MM.1S (cell line): ENCODE measurements at regions not wholly inside any gene's neighbourhood (a gene's known extent, or its start where the extent isn't known, plus 50 kb on each side); places are given as distances from the start of the nearest gene placed in this dataset.

Experiments
- DNase-seq: peaks from one replicate; pipeline ENCODE4 v3.0.0-alpha.2; 2015
- H2AFZ ChIP-seq: fragments of 300-600 bp; sonication (generic); 2 replicates; pipeline ENCODE4 v1.6.0; 2016; ENCODE audit warnings: antibody characterized with exemption, low read length
- H3F3A ChIP-seq: fragments of 300-600 bp; sonication (generic); 2 replicates; pipeline ENCODE4 v1.6.1; 2016; ENCODE audit warnings: mild to moderate bottlenecking, antibody characterized with exemption, low read length, moderate library complexity, mixed read lengths; ENCODE audit not compliant: insufficient read depth
- H3K27ac ChIP-seq: fragments of 300-600 bp; sonication (generic); 2 replicates; pipeline ENCODE4 v1.5.1; 2016; ENCODE audit warnings: mild to moderate bottlenecking, low read length
- H3K27me3 ChIP-seq: fragments of 300-600 bp; sonication (generic); replicated peaks from 2 replicates; pipeline ENCODE4 v1.6.0; 2016; ENCODE audit warnings: low read length; ENCODE audit not compliant: insufficient read depth
- H3K36me3 ChIP-seq: fragments of 300-600 bp; sonication (generic); replicated peaks from 2 replicates; pipeline ENCODE4 v1.6.1; 2016; ENCODE audit warnings: mild to moderate bottlenecking, low read length, mixed read lengths; ENCODE audit not compliant: insufficient read depth
- H3K4me1 ChIP-seq: fragments of 300-600 bp; sonication (generic); 2 replicates; pipeline ENCODE4 v1.6.1; 2016; ENCODE audit warnings: low read length, mixed read lengths
- H3K4me2 ChIP-seq: fragments of 300-600 bp; sonication (generic); 2 replicates; pipeline ENCODE4 v1.6.0; 2016; ENCODE audit warnings: low read depth, low read length
- H3K4me3 ChIP-seq: fragments of 300-600 bp; sonication (generic); 2 replicates; pipeline ENCODE4 v1.5.1; 2016; ENCODE audit warnings: low read length, mixed read lengths
- H3K79me2 ChIP-seq: fragments of 300-600 bp; sonication (generic); 2 replicates; pipeline ENCODE4 v1.6.1; 2016; ENCODE audit warnings: mixed run types, low read length, mixed read lengths
- H3K9ac ChIP-seq: fragments of 300-600 bp; sonication (generic); 2 replicates; pipeline ENCODE4 v1.6.1; 2016; ENCODE audit warnings: low read length, mixed read lengths
- H3K9me2 ChIP-seq: fragments of 300-600 bp; sonication (generic); replicated peaks from 2 replicates; pipeline ENCODE4 v1.6.1; 2016; ENCODE audit warnings: mild to moderate bottlenecking, low read length, mixed read lengths; ENCODE audit not compliant: insufficient read depth
- H3K9me3 ChIP-seq: fragments of 300-600 bp; sonication (generic); replicated peaks from 2 replicates; pipeline ENCODE4 v1.6.1; 2016; ENCODE audit warnings: mild to moderate bottlenecking, low read length, mixed read lengths; ENCODE audit not compliant: insufficient read depth
- H4K20me1 ChIP-seq: fragments of 300-600 bp; sonication (generic); 2 replicates; pipeline ENCODE4 v1.6.1; 2016; ENCODE audit warnings: mild to moderate bottlenecking, low read length, moderate library complexity, mixed read lengths; ENCODE audit not compliant: insufficient read depth
- EZH2 ChIP-seq: fragments of 300-600 bp; sonication (generic); optimal IDR thresholded peaks from 2 replicates; pipeline ENCODE3; 2017; ENCODE audit warnings: low read depth, mild to moderate bottlenecking, antibody characterized with exemption, low read length, mixed read lengths
- EZH2phosphoT487 ChIP-seq: fragments of 300-600 bp; sonication (generic); IDR thresholded peaks from 2 replicates; pipeline ENCODE4 v1.6.1; 2018; ENCODE audit warnings: antibody characterized with exemption, low read length
- TF ChIP-seq, protein P1 (sequence below): fragments of 300-600 bp; sonication (generic); IDR thresholded peaks from 2 replicates; pipeline ENCODE4 v1.5.1; 2016; ENCODE audit warnings: antibody characterized with exemption, low read length, mixed read lengths

- Histone ChIP-seq H3K36me3 (no peaks in the 10 kb centered on the region), H2AFZ (no peak overlapping the region), H3F3A (no peaks in the 10 kb centered on the region), H3K9ac (no peak overlapping the region), H3K27me3 (no peaks in the 10 kb centered on the region), H3K9me3 (no peaks in the 10 kb centered on the region), H3K27ac (no peak overlapping the region), H3K4me1 (no peaks in the 10 kb centered on the region), H4K20me1 (no peaks in the 10 kb centered on the region), H3K79me2 (no peaks in the 10 kb centered on the region), H3K4me2 (no peak overlapping the region), H3K9me2 (no peaks in the 10 kb centered on the region), H3K4me3 (no peak overlapping the region)
- no peak for DNase-seq
- no peak for TF ChIP-seq EZH2
- TF ChIP-seq EZH2phosphoT487: no peak
- TF ChIP-seq, protein P1, sequence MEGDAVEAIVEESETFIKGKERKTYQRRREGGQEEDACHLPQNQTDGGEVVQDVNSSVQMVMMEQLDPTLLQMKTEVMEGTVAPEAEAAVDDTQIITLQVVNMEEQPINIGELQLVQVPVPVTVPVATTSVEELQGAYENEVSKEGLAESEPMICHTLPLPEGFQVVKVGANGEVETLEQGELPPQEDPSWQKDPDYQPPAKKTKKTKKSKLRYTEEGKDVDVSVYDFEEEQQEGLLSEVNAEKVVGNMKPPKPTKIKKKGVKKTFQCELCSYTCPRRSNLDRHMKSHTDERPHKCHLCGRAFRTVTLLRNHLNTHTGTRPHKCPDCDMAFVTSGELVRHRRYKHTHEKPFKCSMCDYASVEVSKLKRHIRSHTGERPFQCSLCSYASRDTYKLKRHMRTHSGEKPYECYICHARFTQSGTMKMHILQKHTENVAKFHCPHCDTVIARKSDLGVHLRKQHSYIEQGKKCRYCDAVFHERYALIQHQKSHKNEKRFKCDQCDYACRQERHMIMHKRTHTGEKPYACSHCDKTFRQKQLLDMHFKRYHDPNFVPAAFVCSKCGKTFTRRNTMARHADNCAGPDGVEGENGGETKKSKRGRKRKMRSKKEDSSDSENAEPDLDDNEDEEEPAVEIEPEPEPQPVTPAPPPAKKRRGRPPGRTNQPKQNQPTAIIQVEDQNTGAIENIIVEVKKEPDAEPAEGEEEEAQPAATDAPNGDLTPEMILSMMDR: no peak
Measured at GRCh38 chr6:2378046-2378657, 132.7 kb upstream of the GMDS start.

- H3F3A ChIP-seq: no peaks in the 10 kb centered on the region
- no peaks in the 10 kb centered on the region for H3K9me2 ChIP-seq
- no peaks in the 10 kb centered on the region for H3K9me3 ChIP-seq
- H4K20me1 ChIP-seq: no peaks in the 10 kb centered on the region
- H3K27ac ChIP-seq: no peak overlapping the region
- H3K36me3 ChIP-seq: no peaks in the 10 kb centered on the region
- H3K4me1 ChIP-seq: no peaks in the 10 kb centered on the region
- DNase-seq: no peak
- no peak overlapping the region for H3K4me2 ChIP-seq
- H3K27me3 ChIP-seq: no peaks in the 10 kb centered on the region
- no peak for TF ChIP-seq EZH2
- TF ChIP-seq, protein P1: no peak
- TF ChIP-seq EZH2phosphoT487: no peak
- H3K4me3 ChIP-seq: no peak overlapping the region
- no peak overlapping the region for H3K9ac ChIP-seq
- H2AFZ ChIP-seq: no peak overlapping the region
- no peaks in the 10 kb centered on the region for H3K79me2 ChIP-seq
Measured at GRCh38 chr6:2376429-2377355, 131.3 kb upstream of the GMDS start.

- Histone ChIP-seq H3K9me2 (no peaks in the 10 kb centered on the region), H3K27ac (no peak overlapping the region), H3K9ac (no peak overlapping the region), H3K36me3 (no peaks in the 10 kb centered on the region), H3K27me3 (no peaks in the 10 kb centered on the region), H3K79me2 (no peaks in the 10 kb centered on the region), H3K9me3 (no peaks in the 10 kb centered on the region), H4K20me1 (no peaks in the 10 kb centered on the region), H3K4me1 (no peaks in the 10 kb centered on the region), H2AFZ (no peak overlapping the region), H3K4me3 (no peak overlapping the region), H3F3A (no peaks in the 10 kb centered on the region), H3K4me2 (no peak overlapping the region)
- DNase-seq: no peak
- no peak for TF ChIP-seq EZH2phosphoT487
- TF ChIP-seq EZH2: no peak
- TF ChIP-seq, protein P1: no peak
Measured at GRCh38 chr6:2375443-2375842, 130.0 kb upstream of the GMDS start.
